GM18519 (cell line): ENCODE measurements at regions not wholly inside any gene's neighbourhood (a gene's known extent, or its start where the extent isn't known, plus 50 kb on each side); places are given as distances from the start of the nearest gene placed in this dataset.
"Not testable (repeated sequence)": the region's sequence is repeated elsewhere in the genome, so short reads cannot be mapped to it uniquely, and the experiment has no call there.

ENCODE experiments used
- ATAC-seq: cut with Tn5 transposase; IDR thresholded peaks from one replicate; pipeline ENCODE4 v1.9.1; 2021; ENCODE audit warnings: mild to moderate bottlenecking, moderate library complexity; ENCODE audit not compliant: unreplicated experiment, low FRiP score

GRCh38 chr3:74978684-74979083 lies 364.2 kb upstream of the CNTN3 start:
- no peak for ATAC-seq

GRCh38 chr3:74985028-74985904 lies 370.8 kb upstream of the CNTN3 start:
- not testable (repeated sequence) for ATAC-seq

GRCh38 chr3:74988095-74988494 lies 373.6 kb upstream of the CNTN3 start:
- no peak for ATAC-seq

- no peak for ATAC-seq
These were observed 378.4 kb upstream of the CNTN3 start for GRCh38 chr3:74992898-74993297.

- ATAC-seq = no peak
These were observed 386.9 kb upstream of the CNTN3 start for GRCh38 chr3:75001330-75001729.

- ATAC-seq = no peak
These were observed 398.4 kb upstream of the CNTN3 start for GRCh38 chr3:75012791-75013331.

- no peak for ATAC-seq
These were observed 399.5 kb upstream of the CNTN3 start for GRCh38 chr3:75014008-75014407.

- no peak for ATAC-seq
These were observed 400.8 kb upstream of the CNTN3 start for GRCh38 chr3:75015280-75015679.

- no peak for ATAC-seq
These were observed 420.7 kb upstream of the CNTN3 start for GRCh38 chr3:75035146-75035545.

GRCh38 chr3:75042941-75043340 lies 428.5 kb upstream of the CNTN3 start:
- no peak for ATAC-seq

- ATAC-seq = no peak
These were observed 434.2 kb upstream of the CNTN3 start for GRCh38 chr3:75048650-75049049.

GRCh38 chr3:75049533-75049932 lies 435.1 kb upstream of the CNTN3 start:
- no peak for ATAC-seq

- no peak for ATAC-seq
These were observed 444.7 kb upstream of the CNTN3 start for GRCh38 chr3:75059120-75059519.

GRCh38 chr3:75061806-75062205 lies 447.3 kb upstream of the CNTN3 start:
- no peak for ATAC-seq

GRCh38 chr3:75075158-75075557 lies 460.7 kb upstream of the CNTN3 start:
- no peak for ATAC-seq

GRCh38 chr3:75076481-75076880 lies 462.0 kb upstream of the CNTN3 start:
- no peak for ATAC-seq

GRCh38 chr3:75078290-75078689 lies 463.8 kb upstream of the CNTN3 start:
- ATAC-seq = no peak

- ATAC-seq = no peak
These were observed 468.4 kb upstream of the CNTN3 start for GRCh38 chr3:75082845-75083244.

- no peak for ATAC-seq
These were observed 475.4 kb upstream of the CNTN3 start for GRCh38 chr3:75089841-75090240.

- ATAC-seq = no peak
These were observed 487.1 kb upstream of the CNTN3 start for GRCh38 chr3:75101329-75102147.

- ATAC-seq = no peak
These were observed 496.3 kb upstream of the CNTN3 start for GRCh38 chr3:75110741-75111140.
